PC-3 (cell line): ENCODE measurements at regions not wholly inside any gene's neighbourhood (a gene's known extent, or its start where the extent isn't known, plus 50 kb on each side); places are given as distances from the start of the nearest gene placed in this dataset.

ENCODE experiments used
- ATAC-seq: fragments of 200-7000 bp; cut with Tn5 transposase; 2 replicates; pipeline ENCODE4 v1.9.1; 2020; ENCODE audit warnings: mild to moderate bottlenecking, moderate library complexity
- BruUV-seq: library from RNA; stranded (reverse); fragments of 400-500 nt; replicated peaks from 2 replicates; lab custom pipeline; 2021; lab: Mats Ljungman, UMichigan
- CTCF ChIA-PET: fragments of 300-600 bp; sonication (Branson Sonifier 250); formaldehyde crosslinking; loops from one replicate; lab custom pipeline; 2022; ENCODE audit warnings: antibody characterized with exemption; lab: Charles Lee
- POLR2A ChIA-PET: fragments of 300-600 bp; sonication (Branson Sonifier 250); formaldehyde crosslinking; loops from one replicate; lab custom pipeline; 2022; ENCODE audit warnings: antibody characterized with exemption; ENCODE audit not compliant: unreplicated experiment; lab: Charles Lee
- DNase-seq: peaks from one replicate; pipeline ENCODE4 v3.0.0-alpha.2; 2015
- H2AFZ ChIP-seq: fragments of 300-600 bp; sonication (generic); 2 replicates; pipeline ENCODE4 v1.6.0; 2016; ENCODE audit warnings: antibody characterized with exemption, low read length
- H3F3A ChIP-seq: fragments of 300-600 bp; sonication (generic); one replicate; pipeline ENCODE4 v1.6.0; 2017; ENCODE audit warnings: antibody characterized with exemption, low read length, control low read depth, mild to moderate bottlenecking; ENCODE audit not compliant: unreplicated experiment
- H3K27ac ChIP-seq: fragments of 300-600 bp; sonication (generic); 2 replicates; pipeline ENCODE4 v1.5.1; 2016; ENCODE audit warnings: mild to moderate bottlenecking, low read length
- H3K27me3 ChIP-seq: fragments of 300-600 bp; sonication (generic); 2 replicates; pipeline ENCODE4 v1.6.1; 2016; ENCODE audit warnings: low read length, mixed read lengths
- H3K36me3 ChIP-seq: fragments of 300-600 bp; sonication (generic); 2 replicates; pipeline ENCODE4 v1.6.1; 2016; ENCODE audit warnings: low read depth, mixed run types, low read length, mixed read lengths
- H3K4me1 ChIP-seq: fragments of 300-600 bp; sonication (generic); 2 replicates; pipeline ENCODE4 v1.5.1; 2016; ENCODE audit warnings: low read length; ENCODE audit not compliant: insufficient read depth
- H3K4me2 ChIP-seq: fragments of 300-600 bp; sonication (generic); 2 replicates; pipeline ENCODE4 v1.6.0; 2016; ENCODE audit warnings: low read length
- H3K4me3 ChIP-seq: fragments of 300-600 bp; sonication (generic); 2 replicates; pipeline ENCODE4 v1.5.1; 2016; ENCODE audit warnings: mild to moderate bottlenecking, low read length, mixed read lengths
- H3K79me2 ChIP-seq: fragments of 300-600 bp; sonication (generic); 2 replicates; pipeline ENCODE4 v1.6.1; 2017; ENCODE audit warnings: low read length, mixed read lengths
- H3K9ac ChIP-seq: fragments of 300-600 bp; sonication (generic); 2 replicates; pipeline ENCODE4 v1.6.0; 2016; ENCODE audit warnings: mild to moderate bottlenecking, low read length
- H3K9me2 ChIP-seq: fragments of 300-600 bp; sonication (generic); replicated peaks from 2 replicates; pipeline ENCODE4 v1.6.1; 2016; ENCODE audit warnings: mixed run types, low read length, mixed read lengths
- H3K9me3 ChIP-seq: fragments of 300-600 bp; sonication (generic); 2 replicates; pipeline ENCODE4 v1.6.1; 2016; ENCODE audit warnings: low read length, mixed read lengths
- H4K20me1 ChIP-seq: fragments of 300-600 bp; sonication (generic); 2 replicates; pipeline ENCODE4 v1.6.1; 2016; ENCODE audit warnings: low read length, mixed read lengths
- CTCF ChIP-seq: fragments of 300-600 bp; sonication (generic); conservative IDR thresholded peaks from 2 replicates; pipeline ENCODE4 v1.5.1; 2017; ENCODE audit warnings: antibody characterized with exemption, low read depth, mild to moderate bottlenecking, low read length
- EZH2 ChIP-seq: fragments of 300-600 bp; sonication (generic); IDR thresholded peaks from one replicate; pipeline ENCODE4 v1.6.1; 2017; ENCODE audit warnings: antibody characterized with exemption, mild to moderate bottlenecking, low read length; ENCODE audit not compliant: unreplicated experiment
- EZH2phosphoT487 ChIP-seq: fragments of 300-600 bp; sonication (generic); IDR thresholded peaks from 2 replicates; pipeline ENCODE4 v1.6.1; 2018; ENCODE audit warnings: mild to moderate bottlenecking, antibody characterized with exemption, low read length, borderline replicate concordance
- intact Hi-C: fragments of 100-400 bp; cut with micrococcal nuclease; formaldehyde crosslinking; loops from 2 replicates; pipeline ENCODE4 v1.9.0; 2023

GRCh38 chr16:55389426-55390073 is 65.5 kb downstream of the IRX6 start:
- DNase-seq = no peak
- H3K4me2 ChIP-seq = no peak overlapping the region
- no peak overlapping the region for H3K27ac ChIP-seq
- 0 out of 2 replicates have a peak, but pooled peaks cover 3% of the 10 kb centered on the region for H3K4me1 ChIP-seq
- H3F3A ChIP-seq = no peaks in the 10 kb centered on the region
- no peaks in the 10 kb centered on the region for H3K9me2 ChIP-seq
- CTCF ChIA-PET = no interaction called here
- H4K20me1 ChIP-seq = no peaks in the 10 kb centered on the region
- H2AFZ ChIP-seq = no peak overlapping the region
- no peaks in the 10 kb centered on the region for H3K9me3 ChIP-seq
- TF ChIP-seq EZH2phosphoT487 (no peak), CTCF (no peak)
- H3K27me3 ChIP-seq = 0 out of 2 replicates have a peak, but pooled peaks cover 3% of the 10 kb centered on the region
- H3K36me3 ChIP-seq = no peaks in the 10 kb centered on the region
- intact Hi-C loops = no loop called here
- ATAC-seq = no peak
- H3K4me3 ChIP-seq = no peak overlapping the region
- no peaks in the 10 kb centered on the region for H3K79me2 ChIP-seq
- no peak overlapping the region for H3K9ac ChIP-seq
- POLR2A ChIA-PET = no interaction called here
- no TSS peak for BruUV-seq

- Histone ChIP-seq H3K4me3 (no peak overlapping the region), H3K9me2 (no peaks in the 10 kb centered on the region), H2AFZ (no peak overlapping the region), H3K9me3 (no peaks in the 10 kb centered on the region), H3K27ac (no peak overlapping the region), H3K9ac (no peak overlapping the region), H4K20me1 (no peaks in the 10 kb centered on the region), H3K27me3 (0 out of 2 replicates have a peak, but pooled peaks cover 3% of the 10 kb centered on the region), H3K36me3 (no peaks in the 10 kb centered on the region), H3F3A (no peaks in the 10 kb centered on the region), H3K79me2 (no peaks in the 10 kb centered on the region), H3K4me2 (no peak overlapping the region), H3K4me1 (0 out of 2 replicates have a peak, but pooled peaks cover 3% of the 10 kb centered on the region)
- no peak for DNase-seq
- no TSS peak for BruUV-seq
- POLR2A ChIA-PET = no interaction called here
- intact Hi-C loops = no loop called here
- TF ChIP-seq CTCF (no peak), EZH2 (no peak), EZH2phosphoT487 (no peak)
- CTCF ChIA-PET = no interaction called here
- no peak for ATAC-seq
Measured at GRCh38 chr16:55390630-55391237, 66.7 kb downstream of the IRX6 start.

- no peaks in the 10 kb centered on the region for H3F3A ChIP-seq
- H3K9ac ChIP-seq = no peak overlapping the region
- H2AFZ ChIP-seq = no peak overlapping the region
- H3K4me1 ChIP-seq = no peaks in the 10 kb centered on the region
- H3K79me2 ChIP-seq = no peaks in the 10 kb centered on the region
- no TSS peak for BruUV-seq
- TF ChIP-seq EZH2phosphoT487 (no peak), EZH2 (no peak), CTCF (no peak)
- H3K36me3 ChIP-seq = no peaks in the 10 kb centered on the region
- no peak overlapping the region for H3K4me3 ChIP-seq
- no peaks in the 10 kb centered on the region for H3K9me2 ChIP-seq
- ATAC-seq = no peak
- no peak for DNase-seq
- no peak overlapping the region for H3K27ac ChIP-seq
- H3K4me2 ChIP-seq = no peak overlapping the region
- POLR2A ChIA-PET = no interaction called here
- 0 out of 2 replicates have a peak, but pooled peaks cover 3% of the 10 kb centered on the region for H3K27me3 ChIP-seq
- no peaks in the 10 kb centered on the region for H3K9me3 ChIP-seq
- no peaks in the 10 kb centered on the region for H4K20me1 ChIP-seq
- CTCF ChIA-PET = no interaction called here
- intact Hi-C loops = no loop called here
Measured at GRCh38 chr16:55391760-55392375, 67.9 kb downstream of the IRX6 start.
